ENCODE measurements at regions not wholly inside any gene's neighbourhood (a gene's known extent, or its start where the extent isn't known, plus 50 kb on each side); places are given as distances from the start of the nearest gene placed in this dataset.

DNA sequence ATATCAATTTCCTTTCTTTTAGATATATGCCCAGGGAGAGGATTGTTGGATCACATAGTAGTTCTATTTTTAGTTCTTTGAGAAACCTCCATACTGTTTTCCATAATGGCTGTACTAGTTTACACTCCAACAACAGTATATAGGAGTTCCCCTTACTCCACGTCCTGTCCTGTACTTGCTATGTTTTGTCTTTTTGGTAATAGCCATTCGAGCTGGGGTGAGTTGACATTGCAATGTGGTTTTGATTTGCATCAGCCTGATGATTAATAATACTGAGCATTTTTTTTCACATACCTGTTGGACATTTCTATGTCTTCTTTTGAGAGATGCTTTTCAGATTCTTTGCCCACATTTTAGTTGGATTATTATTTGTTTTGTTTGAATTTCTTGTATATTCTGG, 445.9 kb downstream of the NTRK2 start:
- Histone ChIP-seq H3K14ac (replicated peaks; ENCODE audit: low read depth, low read length) (no peak overlapping the region), H2BK15ac (ENCODE audit: low read depth, low read length) (no peak overlapping the region), H3K4ac (ENCODE audit: low read depth, low read length) (no peak overlapping the region), H2BK20ac (ENCODE audit: low read depth, low read length) (no peak overlapping the region), H3K79me1 (ENCODE audit: low read depth in 1 of 2, low read length in 2 of 2) (no peaks in the 10 kb centered on the region), H3K4me2 (ENCODE audit: low read depth, low read length) (no peak overlapping the region), H4K5ac (ENCODE audit: low read depth, low read length) (no peak overlapping the region), H4K8ac (ENCODE audit: low read depth in 2 of 2, low read length in 2 of 2) (no peak overlapping the region), H2BK5ac (ENCODE audit: low read depth, low read length, poor library complexity, severe bottlenecking) (no peak overlapping the region), H3K27ac (ENCODE audit: insufficient read depth, low read length) (no peak overlapping the region), H3K18ac (ENCODE audit: low read depth, low read length) (no peak overlapping the region), H2AK9ac (replicated peaks; ENCODE audit: low read depth, low read length, poor library complexity) (no peak overlapping the region), H3K4me1 (ENCODE audit: control insufficient read depth, insufficient read depth, low read length) (no peaks in the 10 kb centered on the region), H3K23ac (ENCODE audit: low read depth, low read length) (no peak overlapping the region), H4K20me1 (ENCODE audit: insufficient read depth, low read length) (no peaks in the 10 kb centered on the region), H3K9me1 (ENCODE audit: insufficient read depth, low read length) (no peaks in the 10 kb centered on the region), H4K91ac (ENCODE audit: insufficient read depth, low read depth, low read length) (no peak overlapping the region), H2AK5ac (ENCODE audit: low read depth, low read length) (no peak overlapping the region), H3K4me3 (ENCODE audit: insufficient read depth, low read depth, low read length) (no peak overlapping the region), H2BK120ac (ENCODE audit: low read depth, low read length) (no peak overlapping the region), H3K9me3 (ENCODE audit: control insufficient read depth, insufficient read depth, low read length) (peaks cover 11% of the 10 kb centered on the region; the same call in 1 of the 2 replicates), H3K56ac (ENCODE audit: extremely low read depth, insufficient read depth, low read length) (no peak overlapping the region), H2AFZ (replicated peaks; ENCODE audit: low read length, poor library complexity) (no peak overlapping the region), H3K36me3 (ENCODE audit: control insufficient read depth, insufficient read depth, low read length) (no peaks in the 10 kb centered on the region), H3K27me3 (ENCODE audit: control insufficient read depth, insufficient read depth, low read length) (no peaks in the 10 kb centered on the region), H3K9ac (ENCODE audit: low read depth, low read length) (no peak overlapping the region)
- in situ Hi-C loops (cut with MboI; ENCODE audit: low sequenced_read_pairs): no loop called here
- DNase-seq (no peak), ATAC-seq (ENCODE audit: low read depth) (no peak)
- POLR2A ChIA-PET (ENCODE audit: unreplicated experiment): no interaction called here
- intact Hi-C loops (cut with micrococcal nuclease): no loop called here
- TF ChIP-seq RCOR1 (IDR thresholded peaks at IDR 0.05; ENCODE audit: insufficient replicate concordance, low read length) (no peak), CEBPB (IDR thresholded peaks at IDR 0.05; ENCODE audit: low read depth, low read length) (no peak), CHD1 (IDR thresholded peaks at IDR 0.05; ENCODE audit: low read depth, low read length) (no peak)
- TF ChIP-seq, protein P1, sequence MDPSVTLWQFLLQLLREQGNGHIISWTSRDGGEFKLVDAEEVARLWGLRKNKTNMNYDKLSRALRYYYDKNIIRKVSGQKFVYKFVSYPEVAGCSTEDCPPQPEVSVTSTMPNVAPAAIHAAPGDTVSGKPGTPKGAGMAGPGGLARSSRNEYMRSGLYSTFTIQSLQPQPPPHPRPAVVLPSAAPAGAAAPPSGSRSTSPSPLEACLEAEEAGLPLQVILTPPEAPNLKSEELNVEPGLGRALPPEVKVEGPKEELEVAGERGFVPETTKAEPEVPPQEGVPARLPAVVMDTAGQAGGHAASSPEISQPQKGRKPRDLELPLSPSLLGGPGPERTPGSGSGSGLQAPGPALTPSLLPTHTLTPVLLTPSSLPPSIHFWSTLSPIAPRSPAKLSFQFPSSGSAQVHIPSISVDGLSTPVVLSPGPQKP (IDR thresholded peaks at IDR 0.05; ENCODE audit: borderline replicate concordance, low read depth, low read length): no peak
- CTCF ChIA-PET: no interaction called here
- no CpG with 5 or more reads among the region's 2 CpGs for WGBS, 2 experiments (ENCODE audit: extremely low coverage in 2 of 2, insufficient read length in 1 of 2)
- BruUV-seq (replicated peaks): no TSS peak
- dilution Hi-C loops (cut with HindIII; ENCODE audit: low sequenced_read_pairs, unreplicated experiment): no loop called here
